HL-60 (cell line): ENCODE measurements at regions not wholly inside any gene's neighbourhood (a gene's known extent, or its start where the extent isn't known, plus 50 kb on each side); places are given as distances from the start of the nearest gene placed in this dataset.

ENCODE experiments used
- DNase-seq, 2 experiments: peaks; one replicate each; pipeline ENCODE4 v3.0.0-alpha.2; 2010 to 2020; ENCODE audit warnings: low read depth in 1 of 2, low spot score in 1 of 2
- H3K27ac ChIP-seq: fragments of 250-450 bp; sonication (Bioruptor Pico); replicated peaks from 2 replicates; pipeline ENCODE4 v1.5.1; 2020; ENCODE audit warnings: mild to moderate bottlenecking, moderate library complexity
- H3K27me3 ChIP-seq: fragments of 250-450 bp; sonication (Bioruptor Pico); 2 replicates; pipeline ENCODE4 v1.5.1; 2021; ENCODE audit warnings: mild to moderate bottlenecking, moderate library complexity; ENCODE audit not compliant: insufficient read depth, poor library complexity, severe bottlenecking
- H3K4me3 ChIP-seq: replicated peaks from 2 replicates; pipeline ENCODE4 v1.5.1; 2011; ENCODE audit warnings: mild to moderate bottlenecking, control low read depth, low read length; ENCODE audit not compliant: insufficient read depth
- GABPA ChIP-seq: IDR thresholded peaks from 2 replicates; pipeline ENCODE4 v1.6.1; 2012; ENCODE audit warnings: low read depth
- POLR2AphosphoS5 ChIP-seq: IDR thresholded peaks from 2 replicates; pipeline ENCODE4 v1.6.1; 2012; ENCODE audit warnings: low read depth
- SPI1 ChIP-seq: IDR thresholded peaks from 2 replicates; pipeline ENCODE4 v1.6.1; 2012; ENCODE audit warnings: low read depth, mild to moderate bottlenecking, borderline replicate concordance
- TF ChIP-seq, protein P1 (sequence below): IDR thresholded peaks from 2 replicates; pipeline ENCODE4 v1.6.1; 2012; ENCODE audit warnings: low read depth; ENCODE audit not compliant: insufficient replicate concordance
- TF ChIP-seq, protein P2 (sequence below): IDR thresholded peaks from one replicate; pipeline ENCODE4 v1.5.1; 2011; ENCODE audit warnings: low read length, control low read depth, inconsistent platforms; ENCODE audit not compliant: insufficient read depth

DNA sequence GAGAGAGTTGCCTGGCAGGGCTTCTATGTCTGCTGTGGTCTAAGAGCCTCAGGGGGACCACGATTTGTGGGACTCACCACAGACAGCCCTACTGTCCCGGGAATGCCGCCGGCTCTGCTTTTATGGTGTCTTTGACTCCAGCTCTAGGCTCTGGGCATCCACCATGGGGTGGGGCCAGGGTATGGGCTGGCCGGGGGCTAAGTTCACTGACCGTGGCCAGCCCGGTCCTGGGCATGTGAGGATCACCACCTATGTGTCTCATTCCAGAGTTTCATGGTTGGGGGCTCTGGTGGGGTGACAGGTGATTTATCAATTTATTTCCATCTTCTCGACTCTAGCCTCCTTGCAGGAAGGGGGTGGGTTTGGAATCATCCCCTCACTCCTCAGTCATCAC, 139.4 kb downstream of the GADD45G start:
- no peak for TF ChIP-seq POLR2AphosphoS5
- TF ChIP-seq, protein P1, sequence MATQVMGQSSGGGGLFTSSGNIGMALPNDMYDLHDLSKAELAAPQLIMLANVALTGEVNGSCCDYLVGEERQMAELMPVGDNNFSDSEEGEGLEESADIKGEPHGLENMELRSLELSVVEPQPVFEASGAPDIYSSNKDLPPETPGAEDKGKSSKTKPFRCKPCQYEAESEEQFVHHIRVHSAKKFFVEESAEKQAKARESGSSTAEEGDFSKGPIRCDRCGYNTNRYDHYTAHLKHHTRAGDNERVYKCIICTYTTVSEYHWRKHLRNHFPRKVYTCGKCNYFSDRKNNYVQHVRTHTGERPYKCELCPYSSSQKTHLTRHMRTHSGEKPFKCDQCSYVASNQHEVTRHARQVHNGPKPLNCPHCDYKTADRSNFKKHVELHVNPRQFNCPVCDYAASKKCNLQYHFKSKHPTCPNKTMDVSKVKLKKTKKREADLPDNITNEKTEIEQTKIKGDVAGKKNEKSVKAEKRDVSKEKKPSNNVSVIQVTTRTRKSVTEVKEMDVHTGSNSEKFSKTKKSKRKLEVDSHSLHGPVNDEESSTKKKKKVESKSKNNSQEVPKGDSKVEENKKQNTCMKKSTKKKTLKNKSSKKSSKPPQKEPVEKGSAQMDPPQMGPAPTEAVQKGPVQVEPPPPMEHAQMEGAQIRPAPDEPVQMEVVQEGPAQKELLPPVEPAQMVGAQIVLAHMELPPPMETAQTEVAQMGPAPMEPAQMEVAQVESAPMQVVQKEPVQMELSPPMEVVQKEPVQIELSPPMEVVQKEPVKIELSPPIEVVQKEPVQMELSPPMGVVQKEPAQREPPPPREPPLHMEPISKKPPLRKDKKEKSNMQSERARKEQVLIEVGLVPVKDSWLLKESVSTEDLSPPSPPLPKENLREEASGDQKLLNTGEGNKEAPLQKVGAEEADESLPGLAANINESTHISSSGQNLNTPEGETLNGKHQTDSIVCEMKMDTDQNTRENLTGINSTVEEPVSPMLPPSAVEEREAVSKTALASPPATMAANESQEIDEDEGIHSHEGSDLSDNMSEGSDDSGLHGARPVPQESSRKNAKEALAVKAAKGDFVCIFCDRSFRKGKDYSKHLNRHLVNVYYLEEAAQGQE: no peak
- TF ChIP-seq, protein P2, sequence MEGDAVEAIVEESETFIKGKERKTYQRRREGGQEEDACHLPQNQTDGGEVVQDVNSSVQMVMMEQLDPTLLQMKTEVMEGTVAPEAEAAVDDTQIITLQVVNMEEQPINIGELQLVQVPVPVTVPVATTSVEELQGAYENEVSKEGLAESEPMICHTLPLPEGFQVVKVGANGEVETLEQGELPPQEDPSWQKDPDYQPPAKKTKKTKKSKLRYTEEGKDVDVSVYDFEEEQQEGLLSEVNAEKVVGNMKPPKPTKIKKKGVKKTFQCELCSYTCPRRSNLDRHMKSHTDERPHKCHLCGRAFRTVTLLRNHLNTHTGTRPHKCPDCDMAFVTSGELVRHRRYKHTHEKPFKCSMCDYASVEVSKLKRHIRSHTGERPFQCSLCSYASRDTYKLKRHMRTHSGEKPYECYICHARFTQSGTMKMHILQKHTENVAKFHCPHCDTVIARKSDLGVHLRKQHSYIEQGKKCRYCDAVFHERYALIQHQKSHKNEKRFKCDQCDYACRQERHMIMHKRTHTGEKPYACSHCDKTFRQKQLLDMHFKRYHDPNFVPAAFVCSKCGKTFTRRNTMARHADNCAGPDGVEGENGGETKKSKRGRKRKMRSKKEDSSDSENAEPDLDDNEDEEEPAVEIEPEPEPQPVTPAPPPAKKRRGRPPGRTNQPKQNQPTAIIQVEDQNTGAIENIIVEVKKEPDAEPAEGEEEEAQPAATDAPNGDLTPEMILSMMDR: no peak
- no peak for TF ChIP-seq GABPA
- no peak for TF ChIP-seq SPI1
- DNase-seq: no peak
- Histone ChIP-seq H3K27me3 (no peaks in the 10 kb centered on the region), H3K4me3 (no peak overlapping the region), H3K27ac (no peak overlapping the region)

DNA sequence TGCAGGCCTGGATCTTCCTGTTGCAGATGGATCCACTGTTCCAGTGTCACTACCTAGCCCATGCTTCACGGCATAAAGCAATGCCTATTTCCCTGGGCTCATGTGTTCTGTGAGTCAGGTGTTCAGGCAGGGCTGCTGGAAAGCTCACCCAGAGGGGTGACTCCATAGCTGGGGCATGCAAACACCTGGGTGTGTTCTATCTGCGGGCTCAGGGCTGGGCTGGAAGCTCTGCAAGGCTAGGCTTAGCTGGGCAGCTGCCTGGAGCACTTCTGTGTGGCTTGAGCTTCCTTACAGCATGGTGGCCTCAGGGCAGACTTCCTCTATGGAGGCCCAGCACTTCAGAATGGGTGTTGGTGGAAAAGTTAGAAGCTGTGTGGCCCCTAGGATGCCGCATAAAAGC, 139.9 kb downstream of the GADD45G start:
- DNase-seq: no peak
- H3K27ac ChIP-seq: no peak overlapping the region
- no peak overlapping the region for H3K4me3 ChIP-seq
- no peaks in the 10 kb centered on the region for H3K27me3 ChIP-seq
- no peak for TF ChIP-seq SPI1
- TF ChIP-seq GABPA: no peak
- TF ChIP-seq, protein P1: no peak
- TF ChIP-seq POLR2AphosphoS5: no peak
- TF ChIP-seq, protein P2: no peak

DNA sequence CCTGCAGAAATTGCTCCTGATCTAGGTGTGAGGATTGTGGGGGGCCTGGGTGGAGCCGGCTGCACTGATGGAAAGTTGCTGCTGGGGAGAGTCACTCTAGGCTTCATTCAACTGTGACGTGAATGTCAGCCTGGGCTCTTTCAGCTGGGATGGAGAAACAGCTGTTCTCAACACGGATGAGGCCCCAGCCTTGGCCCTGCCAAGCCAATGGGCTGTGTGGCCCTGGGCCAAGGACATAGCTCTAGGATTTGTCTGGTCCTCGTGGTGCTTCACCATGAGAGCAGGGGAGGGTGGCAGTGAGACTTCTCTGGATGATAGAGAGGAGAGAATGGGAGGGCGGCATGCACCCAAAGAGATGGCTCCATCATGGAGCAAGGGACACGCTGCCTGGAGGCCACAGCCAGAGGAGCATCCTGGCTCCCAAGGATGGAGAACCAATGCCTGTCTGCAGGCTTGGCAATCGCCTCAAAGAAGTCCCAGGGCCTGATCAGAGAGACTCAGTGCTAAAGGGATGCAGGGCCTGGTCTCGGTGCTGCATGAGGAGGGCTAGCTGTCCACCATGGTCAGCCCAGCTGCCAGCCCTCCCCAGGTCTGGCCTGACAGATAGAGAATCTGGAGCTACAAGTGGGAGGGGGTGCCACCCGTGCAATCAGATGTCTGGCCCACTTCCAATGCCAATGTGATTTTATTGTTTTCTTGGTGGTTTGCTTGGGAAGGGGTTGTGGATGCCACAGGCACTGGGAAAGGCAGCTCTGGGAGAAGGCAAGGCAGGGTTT, 141.0 kb downstream of the GADD45G start:
- TF ChIP-seq GABPA (no peak), SPI1 (no peak), POLR2AphosphoS5 (no peak)
- TF ChIP-seq, protein P2: no peak
- TF ChIP-seq, protein P1: no peak
- H3K27me3 ChIP-seq: no peaks in the 10 kb centered on the region
- no peak overlapping the region for H3K27ac ChIP-seq
- DNase-seq: no peak
- no peak overlapping the region for H3K4me3 ChIP-seq
